ENCODE measurements at regions not wholly inside any gene's neighbourhood (a gene's known extent, or its start where the extent isn't known, plus 50 kb on each side); places are given as distances from the start of the nearest gene placed in this dataset.

GRCh38 chr5:79873187-79873586, 117.9 kb downstream of the MTX3 start:
- Mint-ChIP-seq H3K4me1 (ENCODE audit: low read depth, unreplicated experiment) (no peaks in the 10 kb centered on the region), H3K27ac (ENCODE audit: unreplicated experiment) (no peak overlapping the region), H3K4me3 (ENCODE audit: low read depth, unreplicated experiment) (no peak overlapping the region), H3K9me3 (ENCODE audit: low read depth, unreplicated experiment) (no peaks in the 10 kb centered on the region), H3K36me3 (ENCODE audit: insufficient read depth, unreplicated experiment) (no peaks in the 10 kb centered on the region), H3K27me3 (ENCODE audit: unreplicated experiment) (peaks cover 83% of the 10 kb centered on the region)
- intact Hi-C loops (cut with micrococcal nuclease; ENCODE audit: unreplicated experiment): no loop called here
- CTCF ChIA-PET: interaction anchor here (1.4 kb wide), 1 partner anchor 15 kb away, joined by 3 read pairs; no protein-coding TSS in a partner anchor
- BruUV-seq (replicated peaks): no TSS peak
- no peak for DNase-seq
- TF ChIP-seq CTCF (IDR thresholded peaks at IDR 0.05; ENCODE audit: unreplicated experiment): no peak

GRCh38 chr5:79872291-79872690, 118.8 kb downstream of the MTX3 start:
- intact Hi-C loops (cut with micrococcal nuclease; ENCODE audit: unreplicated experiment): no loop called here
- no TSS peak for BruUV-seq (replicated peaks)
- CTCF ChIA-PET: interaction anchor here (1.4 kb wide), 1 partner anchor 15 kb away, joined by 3 read pairs; no protein-coding TSS in a partner anchor
- no peaks in the 10 kb centered on the region for H3K9me3 Mint-ChIP-seq (ENCODE audit: low read depth, unreplicated experiment)
- DNase-seq: no peak
- H3K36me3 Mint-ChIP-seq (ENCODE audit: insufficient read depth, unreplicated experiment): no peaks in the 10 kb centered on the region
- H3K4me1 Mint-ChIP-seq (ENCODE audit: low read depth, unreplicated experiment): no peaks in the 10 kb centered on the region
- H3K27ac Mint-ChIP-seq (ENCODE audit: unreplicated experiment): no peak overlapping the region
- H3K27me3 Mint-ChIP-seq (ENCODE audit: unreplicated experiment): peaks cover 92% of the 10 kb centered on the region
- TF ChIP-seq CTCF (IDR thresholded peaks at IDR 0.05; ENCODE audit: unreplicated experiment): no peak
- no peak overlapping the region for H3K4me3 Mint-ChIP-seq (ENCODE audit: low read depth, unreplicated experiment)

- Mint-ChIP-seq H3K9me3 (ENCODE audit: low read depth, unreplicated experiment) (no peaks in the 10 kb centered on the region), H3K4me3 (ENCODE audit: low read depth, unreplicated experiment) (no peak overlapping the region), H3K27ac (ENCODE audit: unreplicated experiment) (no peak overlapping the region), H3K27me3 (ENCODE audit: unreplicated experiment) (peaks cover 94% of the 10 kb centered on the region), H3K36me3 (ENCODE audit: insufficient read depth, unreplicated experiment) (no peaks in the 10 kb centered on the region), H3K4me1 (ENCODE audit: low read depth, unreplicated experiment) (no peaks in the 10 kb centered on the region)
- intact Hi-C loops (cut with micrococcal nuclease; ENCODE audit: unreplicated experiment): no loop called here
- CTCF ChIA-PET: no interaction called here
- DNase-seq: no peak
- TF ChIP-seq CTCF (IDR thresholded peaks at IDR 0.05; ENCODE audit: unreplicated experiment): no peak
- no TSS peak for BruUV-seq (replicated peaks)
Measured at GRCh38 chr5:79871364-79872120, 119.5 kb downstream of the MTX3 start.

DNA sequence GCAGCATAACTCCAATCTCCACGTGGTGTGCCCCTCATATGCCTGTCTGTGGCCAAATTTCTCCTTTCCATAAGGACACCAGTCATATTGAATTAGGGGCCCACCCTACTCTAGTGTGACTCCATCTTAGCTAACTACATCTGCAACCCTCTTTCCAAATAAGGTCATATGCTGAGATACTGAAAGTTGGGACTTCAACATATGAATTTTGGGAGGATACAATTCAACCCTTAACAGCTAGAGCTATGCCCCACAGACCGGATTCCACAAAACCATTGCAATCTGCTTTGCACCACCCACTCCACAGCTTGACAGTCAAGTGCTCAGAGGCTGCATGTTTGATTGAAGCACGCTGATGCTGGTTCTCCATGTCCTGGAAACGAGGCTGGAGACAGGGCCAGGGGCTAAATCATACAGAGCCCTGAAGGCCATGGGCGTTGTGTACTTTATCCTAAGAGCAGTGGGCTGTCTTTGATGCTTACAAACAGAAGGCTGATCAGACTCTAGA, 122.8 kb downstream of the MTX3 start:
- intact Hi-C loops (cut with micrococcal nuclease; ENCODE audit: unreplicated experiment): no loop called here
- Mint-ChIP-seq H3K27ac (ENCODE audit: unreplicated experiment) (no peak overlapping the region), H3K27me3 (ENCODE audit: unreplicated experiment) (peaks cover 72% of the 10 kb centered on the region), H3K9me3 (ENCODE audit: low read depth, unreplicated experiment) (no peaks in the 10 kb centered on the region), H3K4me1 (ENCODE audit: low read depth, unreplicated experiment) (no peaks in the 10 kb centered on the region), H3K36me3 (ENCODE audit: insufficient read depth, unreplicated experiment) (no peaks in the 10 kb centered on the region), H3K4me3 (ENCODE audit: low read depth, unreplicated experiment) (no peak overlapping the region)
- no peak for TF ChIP-seq CTCF (IDR thresholded peaks at IDR 0.05; ENCODE audit: unreplicated experiment)
- no peak for DNase-seq
- CTCF ChIA-PET: no interaction called here
- no TSS peak for BruUV-seq (replicated peaks)
